ENCODE measurements at regions not wholly inside any gene's neighbourhood (a gene's known extent, or its start where the extent isn't known, plus 50 kb on each side); places are given as distances from the start of the nearest gene placed in this dataset.

- CTCF ChIA-PET = no interaction called here
- H3K4me3 ChIP-seq (ENCODE audit: low read depth, low read length) = no peak overlapping the region
- no peak for TF ChIP-seq CTCF (IDR thresholded peaks at IDR 0.05; ENCODE audit: insufficient read depth, low read depth, low read length)
- no peaks in the 10 kb centered on the region for H3K27me3 ChIP-seq (ENCODE audit: control insufficient read depth, insufficient read depth, low read length)
- DNase-seq (ENCODE audit: low read depth) = no peak
- no peaks in the 10 kb centered on the region for H3K36me3 ChIP-seq (ENCODE audit: control insufficient read depth, insufficient read depth, low read length)
- POLR2A ChIA-PET = no interaction called here
Observed at GRCh38 chr1:238377280-238377919, 486.7 kb upstream of the ZP4 start.

- Histone ChIP-seq H3K27me3 (ENCODE audit: control insufficient read depth, insufficient read depth, low read length) (no peaks in the 10 kb centered on the region), H3K4me3 (ENCODE audit: low read depth, low read length) (no peak overlapping the region), H3K36me3 (ENCODE audit: control insufficient read depth, insufficient read depth, low read length) (no peaks in the 10 kb centered on the region)
- TF ChIP-seq CTCF (IDR thresholded peaks at IDR 0.05; ENCODE audit: insufficient read depth, low read depth, low read length) = no peak
- ChIA-PET CTCF (no interaction called here), POLR2A (no interaction called here)
- DNase-seq (ENCODE audit: low read depth) = no peak
Observed at GRCh38 chr1:238370599-238370998, 479.9 kb upstream of the ZP4 start.

GRCh38 chr1:238364214-238364892 is 473.6 kb upstream of the ZP4 start:
- TF ChIP-seq CTCF (IDR thresholded peaks at IDR 0.05; ENCODE audit: insufficient read depth, low read depth, low read length) = no peak
- ChIA-PET CTCF (no interaction called here), POLR2A (no interaction called here)
- Histone ChIP-seq H3K27me3 (ENCODE audit: control insufficient read depth, insufficient read depth, low read length) (no peaks in the 10 kb centered on the region), H3K36me3 (ENCODE audit: control insufficient read depth, insufficient read depth, low read length) (no peaks in the 10 kb centered on the region), H3K4me3 (ENCODE audit: low read depth, low read length) (no peak overlapping the region)
- no peak for DNase-seq (ENCODE audit: low read depth)

- no peak overlapping the region for H3K4me3 ChIP-seq (ENCODE audit: low read depth, low read length)
- ChIA-PET CTCF (no interaction called here), POLR2A (no interaction called here)
- TF ChIP-seq CTCF (IDR thresholded peaks at IDR 0.05; ENCODE audit: insufficient read depth, low read depth, low read length) = no peak
- H3K27me3 ChIP-seq (ENCODE audit: control insufficient read depth, insufficient read depth, low read length) = no peaks in the 10 kb centered on the region
- no peaks in the 10 kb centered on the region for H3K36me3 ChIP-seq (ENCODE audit: control insufficient read depth, insufficient read depth, low read length)
- no peak for DNase-seq (ENCODE audit: low read depth)
Observed at GRCh38 chr1:238360474-238360873, 469.8 kb upstream of the ZP4 start.

GRCh38 chr1:238350471-238350870 is 459.7 kb upstream of the ZP4 start:
- no peaks in the 10 kb centered on the region for H3K27me3 ChIP-seq (ENCODE audit: control insufficient read depth, insufficient read depth, low read length)
- DNase-seq (ENCODE audit: low read depth) = no peak
- CTCF ChIA-PET = no interaction called here
- TF ChIP-seq CTCF (IDR thresholded peaks at IDR 0.05; ENCODE audit: insufficient read depth, low read depth, low read length) = no peak
- POLR2A ChIA-PET = no interaction called here
- no peaks in the 10 kb centered on the region for H3K36me3 ChIP-seq (ENCODE audit: control insufficient read depth, insufficient read depth, low read length)
- H3K4me3 ChIP-seq (ENCODE audit: low read depth, low read length) = no peak overlapping the region

Data from BJ (cell line).